LNCaP clone FGC (cell line): ENCODE measurements at regions not wholly inside any gene's neighbourhood (a gene's known extent, or its start where the extent isn't known, plus 50 kb on each side); places are given as distances from the start of the nearest gene placed in this dataset.

Source experiments
- DNase-seq: peaks from one replicate; pipeline ENCODE4 v3.0.0-alpha.2; 2011; ENCODE audit warnings: low read depth
- H3K4me3 ChIP-seq: 2 replicates; pipeline ENCODE4 v1.5.1; 2011; ENCODE audit warnings: mild to moderate bottlenecking, low read depth, low read length, control low read depth
- TF ChIP-seq, protein P1 (sequence below): IDR thresholded peaks from 2 replicates; pipeline ENCODE4 v1.5.1; 2012; ENCODE audit warnings: mild to moderate bottlenecking; ENCODE audit not compliant: control insufficient read depth, insufficient read depth; ENCODE audit errors: extremely low read depth

DNA sequence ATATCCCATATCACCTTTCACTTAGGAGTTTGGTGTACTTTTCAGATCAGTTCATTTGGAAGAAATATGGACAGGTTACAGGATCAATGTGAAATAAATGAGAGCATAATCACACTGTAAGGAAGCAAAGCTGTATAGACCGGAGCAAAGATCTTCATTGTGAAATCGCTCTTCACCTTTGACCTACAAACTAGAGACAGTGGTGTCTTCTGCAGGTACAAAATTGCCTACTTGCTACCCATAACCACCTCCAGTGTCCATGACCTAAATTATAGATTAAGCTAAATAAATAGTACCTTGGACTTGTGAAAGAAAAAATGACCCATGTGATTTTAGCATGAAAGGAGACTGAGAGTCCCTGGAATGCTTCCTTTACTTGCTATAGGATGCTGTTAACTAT, 379.5 kb upstream of the SUCLG2 start:
- TF ChIP-seq, protein P1, sequence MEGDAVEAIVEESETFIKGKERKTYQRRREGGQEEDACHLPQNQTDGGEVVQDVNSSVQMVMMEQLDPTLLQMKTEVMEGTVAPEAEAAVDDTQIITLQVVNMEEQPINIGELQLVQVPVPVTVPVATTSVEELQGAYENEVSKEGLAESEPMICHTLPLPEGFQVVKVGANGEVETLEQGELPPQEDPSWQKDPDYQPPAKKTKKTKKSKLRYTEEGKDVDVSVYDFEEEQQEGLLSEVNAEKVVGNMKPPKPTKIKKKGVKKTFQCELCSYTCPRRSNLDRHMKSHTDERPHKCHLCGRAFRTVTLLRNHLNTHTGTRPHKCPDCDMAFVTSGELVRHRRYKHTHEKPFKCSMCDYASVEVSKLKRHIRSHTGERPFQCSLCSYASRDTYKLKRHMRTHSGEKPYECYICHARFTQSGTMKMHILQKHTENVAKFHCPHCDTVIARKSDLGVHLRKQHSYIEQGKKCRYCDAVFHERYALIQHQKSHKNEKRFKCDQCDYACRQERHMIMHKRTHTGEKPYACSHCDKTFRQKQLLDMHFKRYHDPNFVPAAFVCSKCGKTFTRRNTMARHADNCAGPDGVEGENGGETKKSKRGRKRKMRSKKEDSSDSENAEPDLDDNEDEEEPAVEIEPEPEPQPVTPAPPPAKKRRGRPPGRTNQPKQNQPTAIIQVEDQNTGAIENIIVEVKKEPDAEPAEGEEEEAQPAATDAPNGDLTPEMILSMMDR = no peak
- no peak overlapping the region for H3K4me3 ChIP-seq
- DNase-seq = no peak

DNA sequence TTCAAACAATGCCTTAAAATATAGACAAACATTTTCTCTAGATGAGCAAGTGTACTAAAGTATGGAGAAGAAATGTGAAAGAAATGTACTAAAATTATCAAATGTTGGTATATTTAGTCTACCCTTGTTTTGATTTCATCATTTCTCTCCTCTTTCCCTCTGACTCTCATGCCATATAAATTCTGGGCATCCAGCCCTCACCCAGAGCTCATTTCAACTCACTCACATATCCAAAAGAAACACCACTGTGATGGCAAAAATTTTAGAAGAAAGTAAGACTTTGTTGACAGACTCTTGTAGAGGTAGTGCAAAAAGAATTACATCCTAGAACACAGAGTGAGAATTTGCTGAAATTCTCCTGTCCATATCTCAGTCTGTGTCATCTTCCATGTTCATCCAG, 377.8 kb upstream of the SUCLG2 start:
- DNase-seq = no peak
- TF ChIP-seq, protein P1 = no peak
- H3K4me3 ChIP-seq = no peak overlapping the region

DNA sequence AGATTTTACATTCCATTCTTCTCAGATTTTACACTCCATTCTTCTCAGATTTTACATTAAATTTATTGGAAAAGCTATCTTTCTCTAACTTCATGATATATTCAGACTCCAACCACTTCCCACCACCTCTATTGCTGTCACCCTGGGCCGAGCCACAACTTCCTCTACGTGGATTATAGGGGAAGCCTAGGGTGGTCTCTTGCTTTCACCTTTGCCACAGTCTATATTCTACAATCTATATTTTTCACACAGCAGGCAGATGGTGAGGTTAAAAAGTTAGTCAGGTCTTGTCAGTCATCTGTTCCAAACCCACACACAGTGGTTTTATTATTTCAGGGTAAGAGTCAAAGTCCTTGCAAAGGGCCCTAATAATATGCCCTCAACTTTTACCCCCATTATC, 370.8 kb upstream of the SUCLG2 start:
- TF ChIP-seq, protein P1 = no peak
- DNase-seq = no peak
- H3K4me3 ChIP-seq = no peak overlapping the region

DNA sequence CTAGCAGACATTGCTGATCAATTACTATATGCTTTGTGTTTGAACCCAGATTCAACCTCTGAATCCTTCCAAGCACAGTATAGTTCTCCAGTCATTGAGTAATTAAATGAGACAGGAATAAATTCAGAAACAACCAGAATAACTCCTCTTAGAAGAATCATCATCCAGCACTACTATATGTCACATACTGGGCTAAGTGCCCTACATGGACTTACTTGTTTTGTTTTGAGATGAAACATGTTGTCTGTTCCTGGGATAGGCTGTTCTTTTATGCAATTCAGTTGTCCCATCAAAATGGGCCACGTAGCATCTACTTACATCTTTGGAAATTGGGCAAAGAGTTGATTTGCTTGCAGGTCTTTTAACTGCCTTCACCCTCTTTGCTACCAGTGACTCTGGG, 365.5 kb upstream of the SUCLG2 start:
- DNase-seq = no peak
- TF ChIP-seq, protein P1 = no peak
- H3K4me3 ChIP-seq = no peak overlapping the region

DNA sequence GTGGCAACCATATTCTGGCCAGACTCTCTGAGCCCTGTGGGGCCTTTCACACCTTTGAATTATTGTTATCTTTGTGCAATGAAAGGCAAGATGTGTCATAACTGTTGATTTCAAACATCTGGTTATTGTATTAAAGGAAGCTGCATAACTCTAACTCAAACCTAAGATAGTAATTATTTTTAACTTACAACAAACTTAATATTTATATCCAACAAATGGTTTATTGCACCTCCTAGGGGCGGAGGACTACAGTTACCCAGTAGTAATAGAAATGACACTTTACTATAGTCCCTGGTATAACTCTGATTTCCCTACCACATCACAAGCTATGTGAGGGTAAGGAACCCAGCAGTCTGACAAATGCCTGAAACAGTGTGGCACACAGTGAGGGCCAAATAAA, 363.9 kb upstream of the SUCLG2 start:
- DNase-seq = no peak
- H3K4me3 ChIP-seq = no peak overlapping the region
- TF ChIP-seq, protein P1 = 0 out of 2 replicates have a peak, but pooled peaks have one; percentile 6

DNA sequence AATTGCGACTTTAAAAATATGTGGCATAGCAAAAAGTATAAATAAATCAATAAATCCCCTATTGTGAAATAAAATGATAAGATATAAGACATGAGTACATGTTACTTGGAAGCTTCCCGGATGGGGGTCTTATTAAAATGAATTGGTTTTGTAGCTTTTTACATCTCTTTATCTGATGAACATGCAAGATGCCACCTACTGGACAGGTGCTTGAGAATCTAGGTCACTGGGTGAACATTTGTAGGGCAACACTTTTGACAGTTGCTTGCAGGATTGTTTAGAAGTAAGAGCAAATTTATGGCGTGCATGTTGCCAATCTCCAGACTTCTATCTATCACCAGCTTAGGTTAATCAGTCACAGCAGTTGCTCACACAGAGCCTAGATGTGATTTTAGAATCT, 362.7 kb upstream of the SUCLG2 start:
- no peak for DNase-seq
- no peak overlapping the region for H3K4me3 ChIP-seq
- TF ChIP-seq, protein P1 = peak; percentile 56

DNA sequence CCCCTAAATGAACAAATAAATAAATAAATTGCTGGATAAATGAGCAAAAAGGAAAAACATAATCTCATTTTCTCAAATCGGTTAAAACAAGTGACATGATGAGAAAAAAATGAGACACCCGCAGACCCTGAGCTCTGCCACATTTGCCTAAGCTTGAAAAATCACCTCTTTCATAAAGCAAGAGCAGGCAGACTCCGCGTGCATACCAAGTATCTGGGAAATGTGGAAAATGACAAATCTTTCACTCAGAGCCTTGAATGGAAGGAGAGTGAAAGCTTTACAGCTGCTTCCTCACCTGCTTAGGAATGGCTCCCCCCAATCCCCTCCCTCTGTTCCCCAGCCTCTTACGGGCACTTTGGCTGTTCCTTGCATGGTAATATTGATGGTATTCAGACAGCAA, 355.5 kb upstream of the SUCLG2 start:
- H3K4me3 ChIP-seq = no peak overlapping the region
- DNase-seq = no peak
- TF ChIP-seq, protein P1 = no peak
